Astrocyte of the cerebellum (primary cell): ENCODE measurements at regions not wholly inside any gene's neighbourhood (a gene's known extent, or its start where the extent isn't known, plus 50 kb on each side); places are given as distances from the start of the nearest gene placed in this dataset.

Source experiments
- DNase-seq: peaks from one replicate; pipeline ENCODE4 v3.0.0-alpha.2; 2011; ENCODE audit warnings: low read depth
- H3K4me3 ChIP-seq: 2 replicates; pipeline ENCODE4 v1.5.1; 2011; ENCODE audit warnings: mild to moderate bottlenecking, low read depth, low read length, moderate library complexity
- CTCF ChIP-seq: IDR thresholded peaks from 2 replicates; pipeline ENCODE4 v1.5.1; 2012; ENCODE audit warnings: low read length, low read depth, moderate library complexity, mild to moderate bottlenecking; ENCODE audit errors: missing control alignments
- in situ Hi-C: cut with HindIII; loops from 2 replicates; pipeline ENCODE4 v1.10.0; 2017; ENCODE audit warnings: low sequenced_read_pairs

- in situ Hi-C loops: no loop called here
- TF ChIP-seq CTCF: no peak
- H3K4me3 ChIP-seq: no peak overlapping the region
- no peak for DNase-seq
These were observed 719.0 kb upstream of the ZNF385D start for GRCh38 chr3:22469995-22470394.

GRCh38 chr3:22471557-22471956 lies 720.5 kb upstream of the ZNF385D start:
- no peak overlapping the region for H3K4me3 ChIP-seq
- DNase-seq: no peak
- in situ Hi-C loops: no loop called here
- TF ChIP-seq CTCF: no peak

GRCh38 chr3:22474706-22475445 lies 723.9 kb upstream of the ZNF385D start:
- peak; percentile 73 for DNase-seq
- in situ Hi-C loops: no loop called here
- H3K4me3 ChIP-seq: no peak overlapping the region
- no peak for TF ChIP-seq CTCF

- no peak for TF ChIP-seq CTCF
- in situ Hi-C loops: no loop called here
- H3K4me3 ChIP-seq: no peak overlapping the region
- no peak for DNase-seq
These were observed 724.7 kb upstream of the ZNF385D start for GRCh38 chr3:22475665-22476240.

GRCh38 chr3:22476976-22477375 lies 726.0 kb upstream of the ZNF385D start:
- H3K4me3 ChIP-seq: no peak overlapping the region
- DNase-seq: no peak
- in situ Hi-C loops: no loop called here
- no peak for TF ChIP-seq CTCF

- TF ChIP-seq CTCF: no peak
- in situ Hi-C loops: no loop called here
- no peak overlapping the region for H3K4me3 ChIP-seq
- DNase-seq: no peak
These were observed 717.2 kb upstream of the UBE2E2 start for GRCh38 chr3:22485954-22486353.
